Limb (tissue), 2 donors: ENCODE measurements at regions not wholly inside any gene's neighbourhood (a gene's known extent, or its start where the extent isn't known, plus 50 kb on each side); places are given as distances from the start of the nearest gene placed in this dataset.
A peak's percentile ranks its signal among the peaks of the same experiment; 100 is the strongest.

Experiments used
- DNase-seq, 2 donors: peaks; one replicate each; pipeline ENCODE4 v3.0.0-alpha.2; 2016; ENCODE audit errors: extremely low spot score in 2 of 2

DNA sequence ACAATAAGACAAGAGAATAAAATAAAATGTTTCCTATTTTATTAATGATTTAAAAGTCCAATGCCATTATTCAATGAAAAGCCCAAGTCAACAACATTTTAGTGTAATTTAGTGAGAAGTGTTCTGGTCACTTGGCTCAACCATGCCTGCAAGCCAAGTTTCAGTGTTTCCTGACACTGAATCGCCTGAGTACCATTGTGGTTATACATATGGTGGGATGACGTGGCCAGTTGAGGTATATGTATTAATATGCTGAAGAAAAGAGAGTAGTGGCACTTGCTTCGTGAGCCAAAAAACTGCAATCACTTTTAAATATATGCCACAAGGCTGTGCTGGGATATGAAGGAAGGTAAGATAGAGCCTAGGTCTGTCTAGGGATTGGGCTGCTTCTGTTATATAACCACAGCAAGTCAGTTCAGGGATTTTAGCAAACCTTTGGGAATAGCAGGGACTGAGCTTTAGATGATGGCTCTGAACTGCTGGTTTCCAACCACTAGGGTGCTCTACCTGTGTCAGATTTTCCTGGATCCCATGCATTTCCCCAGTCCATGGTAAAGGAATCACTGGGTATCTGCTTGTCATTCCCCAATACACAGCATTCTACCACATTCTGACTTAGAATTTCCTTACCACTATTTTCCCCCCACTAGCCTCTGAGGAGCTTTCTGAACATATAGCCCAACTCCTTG lies 214.0 kb upstream of the PRPS1L1 start:
- no peak for DNase-seq

DNA sequence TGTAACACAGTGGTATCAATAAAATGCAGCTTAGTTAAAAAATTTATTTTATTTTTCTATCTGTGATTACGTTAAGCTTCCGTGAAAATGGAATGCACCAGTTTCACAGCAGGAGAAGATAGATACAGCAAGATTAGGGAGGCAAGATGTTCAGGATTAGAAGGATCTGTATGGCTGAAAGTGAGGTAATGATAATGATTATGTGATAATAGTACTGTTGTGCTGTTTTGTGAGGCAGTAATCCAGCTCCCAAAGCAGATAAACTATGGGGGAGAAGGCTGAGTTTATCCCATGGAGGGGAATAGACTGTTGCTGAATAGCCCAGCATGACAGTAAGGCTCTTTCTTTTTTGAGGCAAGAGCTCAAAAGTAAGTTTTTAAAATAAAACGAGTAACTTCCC lies 216.1 kb upstream of the PRPS1L1 start:
- no peak for DNase-seq

DNA sequence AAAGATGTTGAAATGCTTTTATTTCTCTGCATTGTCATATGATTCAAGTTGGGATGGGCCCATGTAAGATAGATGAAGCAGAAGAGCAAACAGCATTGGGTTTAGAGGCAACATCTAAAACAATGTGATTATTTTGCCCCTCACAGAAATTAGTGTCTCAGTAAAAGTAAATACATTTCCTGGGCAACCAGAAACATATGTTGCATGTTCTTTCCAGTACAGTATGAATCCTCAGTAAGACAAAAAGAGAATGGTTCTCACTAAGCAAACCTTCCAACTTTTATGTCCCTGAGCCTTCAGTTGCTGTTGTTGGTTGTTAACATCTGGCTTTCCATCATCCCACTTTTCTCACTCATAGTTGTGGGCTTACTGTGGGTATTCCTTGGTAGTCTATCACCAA lies 222.5 kb upstream of the PRPS1L1 start:
- DNase-seq = no peak

DNA sequence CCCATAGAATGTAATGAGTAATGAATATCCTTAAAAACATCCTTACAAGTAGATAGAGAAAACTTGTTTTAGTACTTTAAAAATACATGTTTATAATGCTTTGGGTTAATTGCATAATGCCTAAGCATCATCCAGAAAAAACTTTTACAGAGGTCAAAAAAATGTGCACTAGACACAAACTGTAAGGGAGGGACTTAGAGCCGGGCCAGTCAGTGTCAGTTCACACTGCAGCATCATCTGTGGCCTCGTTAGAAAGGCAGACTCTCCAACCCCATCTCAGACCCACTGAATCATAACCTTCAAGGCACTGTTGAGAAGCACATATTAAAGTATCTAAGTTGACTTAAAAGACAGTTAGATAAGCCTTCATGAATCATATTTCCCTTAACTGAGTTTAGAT lies 230.1 kb upstream of the PRPS1L1 start:
- no peak for DNase-seq

DNA sequence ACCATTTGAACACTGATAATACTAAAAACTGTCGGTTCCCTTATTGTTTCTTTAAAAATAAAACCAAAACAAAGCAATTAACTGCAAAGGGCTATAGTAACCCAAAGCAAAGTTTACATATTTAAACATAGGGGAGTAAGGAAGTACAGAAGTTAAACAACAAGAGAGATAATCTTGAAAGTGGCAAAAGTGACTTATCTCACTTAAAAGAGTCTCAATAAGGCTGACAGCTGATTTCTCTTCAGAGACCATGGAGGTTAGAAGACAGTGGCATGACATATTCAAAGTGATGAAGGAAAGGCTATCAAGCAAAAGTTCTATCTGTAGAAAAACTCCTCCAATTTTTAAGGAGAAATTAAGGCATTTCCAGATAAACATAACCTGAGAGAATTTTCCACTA lies 233.5 kb upstream of the HDAC9 start:
- DNase-seq = no peak

DNA sequence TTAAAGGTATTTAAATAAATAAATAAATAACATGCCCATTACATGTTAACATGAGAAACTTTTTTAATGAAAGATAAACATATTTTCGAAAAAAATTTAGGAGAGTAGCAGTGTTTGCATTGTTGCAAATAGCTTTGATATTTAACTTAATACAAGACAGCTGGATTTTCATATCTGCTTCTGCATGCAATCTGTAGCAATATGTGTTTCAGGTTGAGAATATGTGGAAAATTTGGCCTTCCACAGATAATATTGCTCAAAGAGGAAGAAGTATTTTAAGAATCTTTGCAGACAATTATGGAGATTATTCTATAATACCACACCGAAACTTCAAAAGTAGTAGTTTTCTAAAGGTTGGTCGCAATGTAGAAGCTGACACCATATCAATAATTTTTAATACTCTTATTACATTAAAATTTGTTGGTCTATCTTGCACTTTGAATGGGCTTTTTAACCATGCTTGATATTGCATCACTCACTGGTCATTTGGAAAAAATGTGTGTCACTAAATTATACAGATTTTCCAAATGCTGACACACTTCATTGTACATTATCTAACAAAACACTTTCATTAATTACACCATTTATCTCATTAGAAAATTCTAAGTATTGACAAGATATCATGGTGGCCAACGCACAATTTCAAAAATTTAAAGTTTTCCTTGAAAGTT lies 229.8 kb upstream of the HDAC9 start:
- DNase-seq = no peak

DNA sequence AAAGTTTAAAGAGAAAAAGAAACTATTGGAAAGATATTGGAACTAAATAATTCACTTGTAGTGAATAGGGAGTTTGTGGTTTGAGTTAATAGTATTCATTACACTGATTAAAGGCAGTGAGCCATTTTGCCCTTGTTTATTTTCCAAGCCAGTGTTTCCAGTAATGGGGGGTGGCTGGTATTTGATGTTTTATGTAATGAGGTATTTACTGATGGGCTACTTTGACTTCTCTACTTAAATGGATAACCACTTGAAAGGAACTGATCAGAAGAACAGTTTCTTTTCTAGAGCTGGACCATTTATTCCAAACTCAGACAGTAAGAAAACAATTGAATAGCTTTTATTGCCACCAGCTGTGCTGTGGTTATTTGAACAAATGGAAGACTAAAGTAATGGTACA lies 227.0 kb upstream of the HDAC9 start:
- DNase-seq = no peak

DNA sequence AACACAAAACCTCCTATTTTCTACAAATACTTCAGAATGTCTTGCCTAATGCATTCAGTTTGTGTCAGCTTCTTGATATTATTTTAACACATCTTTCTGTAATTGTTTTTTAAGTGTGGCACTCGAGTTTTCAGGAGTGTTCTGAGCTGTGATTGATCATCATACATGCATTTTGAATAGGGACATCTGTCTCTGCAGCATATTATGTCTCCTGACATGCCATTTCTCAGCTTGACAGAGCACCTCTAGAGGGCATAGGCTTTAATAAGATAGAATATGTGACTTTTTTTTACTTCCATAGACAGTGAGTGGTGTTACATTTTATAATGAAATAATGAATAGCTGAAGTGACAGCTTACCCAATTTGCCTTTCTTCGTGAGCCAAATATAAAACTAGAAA lies 219.2 kb upstream of the HDAC9 start:
- DNase-seq = no peak

DNA sequence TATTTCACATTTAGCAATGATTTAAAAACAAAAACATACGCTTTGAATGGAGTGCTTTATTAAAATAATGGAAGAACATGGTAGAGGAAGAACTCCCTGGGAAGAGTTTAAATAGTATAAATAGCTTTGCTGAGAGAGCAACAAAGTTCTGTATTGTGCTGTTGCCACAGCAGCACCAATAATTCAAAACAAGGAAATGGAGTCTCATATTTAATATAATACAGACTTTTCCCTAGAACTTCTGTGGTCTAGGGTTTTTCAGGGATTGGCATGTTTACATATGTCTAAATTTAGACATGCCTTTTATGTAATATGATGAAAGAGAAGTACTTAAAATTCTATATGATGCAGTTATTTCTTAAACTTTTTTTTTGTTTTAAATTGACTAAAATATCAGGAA lies 217.2 kb upstream of the HDAC9 start:
- peak in 1 of 2 donors; percentile 78 for DNase-seq

DNA sequence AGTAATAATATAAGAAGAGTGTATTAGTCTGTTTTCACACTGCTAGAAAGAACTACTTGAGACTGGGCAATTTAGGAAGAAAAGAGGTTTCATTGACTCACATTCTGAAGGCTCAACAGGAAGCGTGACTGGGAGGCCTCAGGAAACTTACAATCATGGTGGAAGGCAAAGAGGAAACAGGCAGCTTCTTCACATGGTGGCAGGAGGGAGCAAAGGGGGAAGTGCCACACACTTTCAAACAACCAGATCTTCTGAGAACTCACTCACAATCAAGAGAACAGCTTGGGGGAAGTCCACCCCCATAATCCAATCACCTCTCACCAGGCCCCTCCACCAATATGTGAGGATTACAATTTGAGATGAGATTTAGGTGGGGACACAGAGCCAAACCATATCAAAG lies 212.5 kb upstream of the HDAC9 start:
- DNase-seq = no peak

DNA sequence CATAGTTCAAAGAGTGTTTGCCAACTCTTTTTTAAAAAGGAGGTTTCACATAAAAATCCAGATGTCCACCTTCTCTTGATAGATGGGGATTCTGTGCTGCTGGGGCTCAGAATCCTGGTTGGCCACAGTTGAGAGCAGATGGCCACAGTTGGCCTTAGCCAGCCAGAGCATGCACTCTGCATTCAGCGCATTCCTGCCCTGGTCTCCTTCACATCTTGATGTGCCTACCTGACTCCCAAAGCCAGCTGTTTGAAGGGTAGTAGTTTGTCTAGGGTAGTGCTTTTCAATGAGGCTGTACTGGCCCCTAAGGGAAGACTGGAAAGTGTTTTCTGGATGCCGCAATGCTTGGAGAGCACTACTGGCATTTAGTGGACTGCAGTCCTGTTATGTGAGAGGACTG lies 208.1 kb upstream of the HDAC9 start:
- no peak for DNase-seq

DNA sequence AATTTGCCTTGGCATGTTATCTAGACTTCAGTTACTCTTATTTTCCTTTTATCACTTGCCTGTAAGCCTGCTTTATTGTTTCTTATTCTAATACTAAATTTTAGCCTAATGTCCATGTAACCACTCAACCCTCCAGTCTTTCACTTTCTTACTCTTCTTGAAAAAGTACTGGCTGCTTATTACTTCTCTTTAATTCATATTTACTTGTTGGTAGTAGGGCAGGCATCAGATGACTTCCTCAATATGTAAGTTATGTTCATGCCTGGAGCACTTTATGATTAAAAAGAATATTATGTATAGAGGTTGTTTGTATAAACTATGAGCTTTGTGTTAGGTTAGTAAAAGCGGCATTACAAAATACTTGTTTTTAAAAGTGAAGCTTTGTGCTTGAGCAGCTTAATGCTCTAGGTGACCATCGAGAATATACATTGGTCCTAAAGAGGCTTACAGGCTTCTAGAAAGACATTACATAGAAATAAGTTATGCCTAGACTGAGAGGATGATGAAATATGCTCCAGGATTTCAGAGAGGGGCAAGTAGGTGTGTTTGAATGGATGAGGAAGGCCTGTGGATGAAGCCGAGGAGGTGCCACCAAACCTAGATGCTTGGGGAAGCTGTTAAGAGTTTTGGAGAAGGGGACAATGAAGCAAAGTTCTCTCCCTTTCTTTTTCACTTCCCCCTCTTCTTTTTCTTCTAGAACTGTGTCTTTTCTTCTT lies 207.1 kb upstream of the HDAC9 start:
- DNase-seq = no peak

DNA sequence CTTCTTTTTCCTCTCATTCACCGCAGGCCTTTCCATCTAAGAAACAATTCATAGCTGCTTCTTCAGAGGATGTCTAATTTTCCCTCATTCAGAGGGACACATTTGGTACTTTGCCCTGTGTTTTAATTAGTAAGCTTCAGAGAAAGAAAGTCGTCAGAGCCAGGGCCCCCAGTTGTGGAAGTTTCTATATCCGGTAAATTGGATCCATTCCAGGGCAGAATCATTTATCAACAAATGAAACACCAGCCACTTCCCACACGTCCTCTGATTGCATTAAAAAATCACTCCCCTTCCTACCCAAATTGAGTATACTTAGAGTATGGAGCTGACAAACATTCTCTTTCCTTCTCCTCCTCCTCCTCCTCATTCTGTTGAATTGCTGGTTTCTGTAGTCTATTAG lies 205.8 kb upstream of the HDAC9 start:
- DNase-seq = no peak

DNA sequence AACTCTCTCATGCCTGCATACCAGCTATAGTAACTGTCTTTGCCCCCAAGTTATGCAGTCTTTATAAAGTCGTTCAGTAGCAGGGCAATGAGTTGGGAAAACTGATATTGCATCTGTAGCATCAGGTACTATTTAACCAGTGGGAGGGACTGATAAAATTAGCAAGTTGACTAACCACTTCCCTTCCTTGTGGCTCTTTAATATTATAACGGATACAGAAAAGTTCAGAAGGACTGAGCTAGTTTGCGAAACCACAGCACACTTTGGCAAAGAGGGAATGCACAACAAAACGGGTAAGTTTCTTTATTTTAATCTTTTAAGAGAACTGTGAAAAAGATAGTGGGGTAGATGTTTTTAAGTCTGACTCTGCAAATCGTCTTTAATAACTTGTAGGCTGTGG lies 205.3 kb upstream of the HDAC9 start:
- DNase-seq = no peak

DNA sequence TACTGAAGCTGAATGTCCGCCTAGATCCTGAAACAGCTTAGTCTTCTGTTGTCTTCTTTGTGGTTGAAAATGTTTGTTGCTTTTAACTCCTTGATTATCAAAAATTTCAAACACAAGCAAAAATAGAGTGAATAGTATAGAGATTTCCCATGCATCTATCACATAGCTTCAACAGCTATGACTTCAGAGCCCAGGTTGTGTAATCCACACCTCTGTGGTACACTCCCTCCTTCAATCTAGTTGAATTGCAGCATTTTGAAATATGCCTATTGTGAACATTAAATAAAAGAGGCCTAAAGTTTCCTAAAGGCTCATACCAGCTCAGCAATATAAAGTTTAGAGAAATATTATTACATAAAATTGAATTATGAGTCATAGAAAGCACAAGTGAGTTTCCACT lies 204.7 kb upstream of the HDAC9 start:
- no peak for DNase-seq

DNA sequence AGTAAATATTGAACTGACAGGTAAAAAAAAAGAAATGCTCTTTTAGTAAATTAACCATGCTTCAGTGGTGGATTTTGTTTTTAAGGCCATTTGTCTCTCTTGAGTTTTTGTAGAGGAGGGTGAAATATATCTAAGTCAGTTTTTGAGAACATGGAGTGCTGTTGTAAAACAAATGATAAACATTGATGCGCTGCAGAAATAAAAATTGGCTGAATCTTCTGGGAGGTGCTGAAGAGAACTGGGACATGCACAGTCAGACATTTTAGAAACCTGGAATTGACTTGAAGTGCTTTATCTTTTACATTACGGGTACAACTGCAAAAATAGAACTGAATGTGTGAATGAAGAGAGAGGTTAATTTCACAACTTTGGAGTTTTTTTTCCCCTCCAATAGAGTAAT lies 203.0 kb upstream of the HDAC9 start:
- no peak for DNase-seq

DNA sequence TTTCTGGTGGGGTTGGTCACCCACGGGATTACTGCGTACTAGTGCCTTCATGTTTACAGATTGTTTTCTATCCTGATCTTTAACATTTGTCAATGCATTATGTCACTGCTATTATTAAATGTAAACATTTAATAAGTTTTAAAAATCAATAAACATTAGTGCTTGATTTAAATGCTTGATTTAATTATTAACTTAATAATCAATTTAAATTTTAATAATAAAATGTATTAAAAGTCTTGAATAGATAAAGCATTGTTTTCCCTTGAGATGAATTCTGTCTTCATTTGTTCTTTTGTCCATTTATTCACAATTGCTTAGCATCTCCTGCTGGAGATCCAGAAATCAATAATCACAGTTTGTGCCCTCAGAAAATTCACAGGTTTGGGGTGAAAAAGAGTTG lies 201.8 kb upstream of the HDAC9 start:
- DNase-seq = no peak

DNA sequence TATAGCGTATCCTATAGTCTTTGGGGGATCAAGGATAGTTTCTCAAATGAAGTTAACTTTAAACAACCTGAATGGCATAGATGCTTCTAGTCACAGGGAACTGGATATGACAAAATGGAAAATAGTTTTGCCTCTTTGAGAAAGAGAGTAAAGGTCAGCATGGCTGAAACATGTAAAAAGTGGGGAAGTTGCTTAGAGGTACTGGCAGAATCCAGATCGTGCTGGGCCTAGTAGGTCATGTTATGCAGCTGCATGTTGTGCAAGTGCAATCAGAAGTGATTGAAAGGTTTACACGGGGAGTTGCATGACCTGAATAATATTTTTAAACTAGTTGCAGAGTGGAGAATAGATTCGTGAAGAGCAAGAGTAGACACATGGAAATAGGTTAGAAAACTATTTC lies 201.1 kb upstream of the HDAC9 start:
- no peak for DNase-seq

DNA sequence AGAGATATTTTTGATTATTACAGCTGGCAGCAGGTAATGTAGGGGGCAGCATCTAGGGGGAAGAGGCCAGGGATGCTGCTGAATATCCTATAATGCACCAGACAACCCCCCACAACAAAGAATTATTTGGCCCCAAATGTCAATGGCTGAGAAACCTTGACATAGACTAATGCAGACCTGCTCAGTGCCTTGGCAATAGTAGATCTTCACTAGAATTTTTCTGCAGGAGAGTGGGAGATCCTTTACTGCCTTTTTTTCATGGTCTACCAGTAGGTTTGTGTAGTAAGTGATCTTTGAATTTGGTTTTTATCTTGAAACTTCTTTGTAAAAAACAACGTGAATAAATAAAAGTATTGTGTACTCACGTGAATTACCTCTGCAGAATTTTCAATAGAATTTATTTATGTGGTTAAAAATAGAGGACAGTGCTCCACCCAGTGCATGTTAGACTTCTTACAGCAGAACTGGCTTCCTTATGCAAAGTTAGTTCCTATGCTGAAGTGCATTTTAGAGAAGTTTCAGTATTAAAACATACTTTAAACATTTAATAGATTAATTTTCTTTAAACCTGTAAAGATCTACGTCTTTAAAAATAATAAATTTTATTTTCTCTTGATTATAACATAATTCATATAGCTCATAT lies 199.6 kb upstream of the HDAC9 start:
- DNase-seq = no peak

DNA sequence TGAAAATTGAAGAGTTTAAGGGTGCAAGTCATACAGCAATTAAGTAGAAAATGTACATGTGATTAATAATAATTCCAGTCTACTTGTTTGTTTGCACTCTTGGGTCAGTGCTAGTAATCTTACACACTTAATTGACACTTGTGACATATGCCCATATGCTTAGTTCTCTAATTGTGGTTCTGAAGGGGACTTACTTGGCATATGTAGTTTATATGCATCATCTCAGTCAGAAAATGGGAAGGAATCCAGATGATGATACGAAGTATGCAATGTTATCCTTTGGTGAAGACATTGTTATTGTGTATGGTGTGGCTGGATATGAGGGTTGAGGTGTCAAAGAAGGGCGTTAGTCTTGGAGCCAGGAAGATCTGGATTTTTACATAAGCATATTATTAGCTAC lies 193.5 kb upstream of the HDAC9 start:
- DNase-seq = no peak

DNA sequence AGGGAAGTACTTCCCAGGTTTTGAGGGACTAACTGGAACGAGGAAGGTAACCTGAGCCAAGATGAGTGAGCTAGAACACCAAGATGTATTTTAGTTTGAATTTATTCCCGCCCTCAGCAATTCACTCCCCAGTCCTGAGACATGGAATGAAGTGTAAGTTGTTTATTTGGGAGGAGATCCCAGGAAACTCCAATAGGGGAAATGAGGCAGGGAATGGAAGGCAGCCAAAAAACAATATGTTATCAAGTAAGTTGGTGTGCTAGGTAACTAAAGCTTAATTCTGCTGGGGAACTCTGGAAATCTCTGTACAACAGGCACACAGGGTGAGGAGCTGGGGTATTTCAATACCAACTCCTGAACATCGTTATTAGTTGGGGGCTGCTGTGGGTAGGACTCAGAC lies 189.7 kb upstream of the HDAC9 start:
- no peak for DNase-seq

DNA sequence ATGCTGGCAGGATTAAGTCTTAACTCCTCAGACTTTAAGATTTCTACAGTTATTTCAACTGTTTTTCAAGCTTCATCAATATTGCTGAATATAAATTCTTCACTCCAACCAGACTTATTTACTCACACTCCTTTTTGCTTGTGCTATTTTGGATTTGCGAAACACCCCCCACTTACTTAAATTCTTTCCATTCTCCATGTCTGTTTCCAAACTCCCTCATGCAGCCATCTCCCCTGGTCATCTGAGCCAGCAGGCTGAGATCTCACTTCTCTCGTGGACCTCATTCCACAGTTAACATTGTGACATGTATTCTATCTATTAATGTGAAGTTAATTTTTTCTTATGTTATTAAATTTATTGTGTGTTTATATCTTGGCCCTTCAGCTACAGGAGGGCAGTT lies 188.9 kb upstream of the HDAC9 start:
- no peak for DNase-seq

DNA sequence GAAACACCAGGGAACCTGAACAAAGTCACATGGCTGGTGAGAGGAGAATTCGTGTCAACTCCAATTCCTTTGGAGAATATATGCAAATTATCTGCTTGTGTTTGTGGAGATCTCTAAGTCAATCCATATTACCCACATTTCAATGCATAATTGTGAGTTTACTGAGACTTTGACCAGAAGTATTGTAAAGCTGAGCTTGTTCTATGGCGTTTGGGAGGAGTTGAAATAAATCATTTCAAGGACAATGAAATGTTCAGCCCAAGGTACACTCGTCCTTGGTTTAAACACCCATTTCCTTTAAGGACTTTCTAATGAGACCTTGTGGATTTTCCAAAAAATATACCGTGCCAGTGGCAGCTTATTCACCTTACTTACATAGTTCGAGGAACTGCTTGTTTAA lies 186.6 kb upstream of the HDAC9 start:
- no peak for DNase-seq
